GM18508 (cell line): ENCODE measurements at regions not wholly inside any gene's neighbourhood (a gene's known extent, or its start where the extent isn't known, plus 50 kb on each side); places are given as distances from the start of the nearest gene placed in this dataset.

Experiments
- ATAC-seq: cut with Tn5 transposase; IDR thresholded peaks from one replicate; pipeline ENCODE4 v1.9.1; 2021; ENCODE audit warnings: moderate number of reproducible peaks; ENCODE audit not compliant: insufficient read depth, unreplicated experiment

- no peak for ATAC-seq
Measured at GRCh38 chr6:121020656-121021055, 313.6 kb downstream of the TBC1D32 start.

- no peak for ATAC-seq
Measured at GRCh38 chr6:121008553-121008952, 325.7 kb downstream of the TBC1D32 start.

- ATAC-seq: no peak
Measured at GRCh38 chr6:121006024-121006423, 328.3 kb downstream of the TBC1D32 start.

GRCh38 chr6:121000381-121000780 lies 333.9 kb downstream of the TBC1D32 start:
- ATAC-seq: no peak

GRCh38 chr6:120996340-120996739 lies 337.9 kb downstream of the TBC1D32 start:
- no peak for ATAC-seq

- no peak for ATAC-seq
Measured at GRCh38 chr6:120994573-120994967, 339.7 kb downstream of the TBC1D32 start.

GRCh38 chr6:120993929-120994572 lies 340.2 kb downstream of the TBC1D32 start:
- ATAC-seq: no peak

- no peak for ATAC-seq
Measured at GRCh38 chr6:120992257-120992656, 342.0 kb downstream of the TBC1D32 start.

- ATAC-seq: no peak
Measured at GRCh38 chr6:120990866-120991265, 343.4 kb downstream of the TBC1D32 start.

GRCh38 chr6:120981835-120982234 lies 352.4 kb downstream of the TBC1D32 start:
- no peak for ATAC-seq

- no peak for ATAC-seq
Measured at GRCh38 chr6:120966321-120966720, 368.0 kb downstream of the TBC1D32 start.

- ATAC-seq: peak; percentile 57
Measured at GRCh38 chr6:120965814-120966213, 368.5 kb downstream of the TBC1D32 start.

GRCh38 chr6:120960761-120961160 lies 373.5 kb downstream of the TBC1D32 start:
- no peak for ATAC-seq

- ATAC-seq: no peak
Measured at GRCh38 chr6:120954111-120954510, 380.2 kb downstream of the TBC1D32 start.

- ATAC-seq: no peak
Measured at GRCh38 chr6:120951258-120951657, 383.0 kb downstream of the TBC1D32 start.

- no peak for ATAC-seq
Measured at GRCh38 chr6:120947111-120947510, 387.2 kb downstream of the TBC1D32 start.

- peak; percentile 75 for ATAC-seq
Measured at GRCh38 chr6:120945905-120946594, 388.2 kb downstream of the TBC1D32 start.

GRCh38 chr6:120938876-120939472 lies 395.3 kb downstream of the TBC1D32 start:
- peak; percentile 94 for ATAC-seq

- peak; percentile 12 for ATAC-seq
Measured at GRCh38 chr6:120938164-120938875, 396.0 kb downstream of the TBC1D32 start.

- ATAC-seq: peak; percentile 58
Measured at GRCh38 chr6:120935908-120936307, 398.4 kb downstream of the TBC1D32 start.

GRCh38 chr6:120935016-120935415 lies 399.3 kb downstream of the TBC1D32 start:
- no peak for ATAC-seq
